ENCODE measurements at regions not wholly inside any gene's neighbourhood (a gene's known extent, or its start where the extent isn't known, plus 50 kb on each side); places are given as distances from the start of the nearest gene placed in this dataset.

DNA sequence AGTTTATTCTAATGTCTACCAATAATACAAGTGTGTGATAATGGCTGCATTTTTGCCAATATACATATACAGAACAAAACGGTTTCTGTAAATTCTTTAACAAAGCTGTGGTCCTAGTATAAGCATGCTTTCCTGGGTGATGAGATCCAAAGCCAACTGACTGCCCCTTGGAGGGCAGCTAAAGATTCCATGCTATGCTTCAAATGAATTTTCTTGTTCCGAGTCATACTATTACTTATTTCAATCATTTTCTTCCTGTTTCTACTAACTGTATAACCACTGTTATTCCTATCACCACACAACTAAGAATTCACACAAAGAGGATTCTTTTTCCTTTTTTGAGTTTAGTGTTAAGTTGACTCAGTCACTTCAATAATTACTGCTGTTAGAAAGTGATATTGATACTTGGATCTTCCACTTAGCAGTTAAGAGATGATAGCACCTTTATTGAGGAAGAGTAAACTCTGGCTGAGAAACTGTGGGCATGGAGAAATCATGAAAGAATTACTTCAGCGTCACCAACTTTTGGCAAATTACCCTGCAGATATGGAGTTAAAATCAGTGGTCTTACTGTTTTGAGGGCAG is 197.5 kb downstream of the ARL4A start:
- TF ChIP-seq EZH2phosphoT487 (IDR thresholded peaks at IDR 0.05; ENCODE audit: insufficient read depth, low read depth) (no peak), EZH2 (IDR thresholded peaks at IDR 0.05; ENCODE audit: insufficient read depth, poor library complexity, severe bottlenecking) (no peak)

Data from GM23248 (cell line).